ENCODE measurements at regions not wholly inside any gene's neighbourhood (a gene's known extent, or its start where the extent isn't known, plus 50 kb on each side); places are given as distances from the start of the nearest gene placed in this dataset.

- TF ChIP-seq CTCF (optimal IDR thresholded peaks at IDR 0.05 in 1 of 3, IDR thresholded peaks at IDR 0.05 in 1 of 3, conservative IDR thresholded peaks at IDR 0.05 in 1 of 3; ENCODE audit: extremely low read depth in 1 of 3, insufficient read depth in 2 of 3, low read length in 3 of 3) (no peak), EZH2 (IDR thresholded peaks at IDR 0.05; ENCODE audit: low read length) (no peak)
Observed at GRCh38 chr11:26018336-26018735, 313.6 kb upstream of the ANO3 start.

Data from keratinocyte (primary cell).